Tibial nerve (tissue), 4 donors: ENCODE measurements at regions not wholly inside any gene's neighbourhood (a gene's known extent, or its start where the extent isn't known, plus 50 kb on each side); places are given as distances from the start of the nearest gene placed in this dataset.

Source experiments
- DNase-seq, 2 donors: peaks; one replicate each; pipeline ENCODE4 v3.0.0-alpha.2; 2019; ENCODE audit warnings: low spot score in 2 of 2
- H3K27ac ChIP-seq, 4 donors: fragments of 200-600 bp; sonication (generic) in 3 of 4; one replicate each; pipeline ENCODE4 v1.5.1; 2017 to 2019; ENCODE audit warnings: mild to moderate bottlenecking in 1 of 4
- H3K27me3 ChIP-seq, 2 donors: fragments of 200-600 bp; sonication (generic) in 1 of 2; one replicate each; pipeline versions ENCODE4 v1.5.1 to v1.6.0; 2017 to 2019
- H3K36me3 ChIP-seq, 3 donors: fragments of 200-600 bp; sonication (generic); one replicate each; pipeline ENCODE4 v1.5.1; 2018 to 2019
- H3K4me1 ChIP-seq, 4 donors: fragments of 200-600 bp; sonication (generic) in 3 of 4; one replicate each; pipeline ENCODE4 v1.5.1; 2017 to 2019
- H3K4me3 ChIP-seq, 4 donors: fragments of 200-600 bp; sonication (generic) in 3 of 4; one replicate each; pipeline ENCODE4 v1.5.1; 2017 to 2019; ENCODE audit warnings: mild to moderate bottlenecking in 1 of 4, moderate library complexity in 1 of 4
- H3K9me3 ChIP-seq, 4 donors: fragments of 200-600 bp; sonication (generic) in 3 of 4; one replicate each; pipeline ENCODE4 v1.5.1; 2017 to 2019
- CTCF ChIP-seq, 5 experiments: fragments of 200-600 bp in 3 of 5; fragments of 450-650 bp in 2 of 5; sonication (generic) in 3 of 5; IDR thresholded peaks; one replicate each; pipeline ENCODE4 v1.5.1; 2016 to 2019; ENCODE audit warnings: antibody characterized with exemption in 5 of 5, mild to moderate bottlenecking in 3 of 5, moderate library complexity in 2 of 5
- EP300 ChIP-seq, 2 donors: sonication (generic); formaldehyde crosslinking; IDR thresholded peaks; one replicate each; pipeline ENCODE4 v1.6.1; 2017; ENCODE audit warnings: antibody characterized with exemption in 2 of 2, mild to moderate bottlenecking in 1 of 2
- POLR2A ChIP-seq, 2 donors: fragments of 450-650 bp; IDR thresholded peaks; one replicate each; pipeline ENCODE4 v1.6.1; 2017; ENCODE audit warnings: antibody characterized with exemption in 2 of 2, mild to moderate bottlenecking in 2 of 2, moderate library complexity in 2 of 2
- WGBS, 2 donors: methylation state at CpG; one replicate each; pipeline ENCODE4 v1.1.5; 2018; 5-methylcytosine and 5-hydroxymethylcytosine counted together

- Histone ChIP-seq H3K9me3 (peaks cover 0 to 2% (median 0%) of the 10 kb centered on the region in 4 donors), H3K27me3 (no peaks in the 10 kb centered on the region), H3K4me3 (no peak overlapping the region), H3K36me3 (no peaks in the 10 kb centered on the region), H3K27ac (no peak overlapping the region), H3K4me1 (peaks cover 0 to 4% (median 0%) of the 10 kb centered on the region in 4 donors)
- WGBS, 2 donors, result 95 to 96% methylated on average over 4 of the region's 4 CpGs
- DNase-seq, result no peak
- TF ChIP-seq POLR2A (IDR thresholded peaks at IDR 0.05) (no peak), EP300 (IDR thresholded peaks at IDR 0.05) (no peak), CTCF (IDR thresholded peaks at IDR 0.05) (no peak)
Measured at GRCh38 chr6:15849395-15849794, 186.6 kb upstream of the DTNBP1 start.

GRCh38 chr6:15845492-15845891, 182.7 kb upstream of the DTNBP1 start:
- Histone ChIP-seq H3K27me3 (no peaks in the 10 kb centered on the region), H3K4me1 (peaks cover 0 to 17% (median 5%) of the 10 kb centered on the region in 4 donors), H3K27ac (no peak overlapping the region), H3K36me3 (no peaks in the 10 kb centered on the region), H3K9me3 (no peaks in the 10 kb centered on the region), H3K4me3 (no peak overlapping the region)
- no peak for DNase-seq
- WGBS, 2 donors, result 48 to 55% methylated on average over 4 of the region's 4 CpGs
- TF ChIP-seq CTCF (IDR thresholded peaks at IDR 0.05) (no peak), POLR2A (IDR thresholded peaks at IDR 0.05) (no peak), EP300 (IDR thresholded peaks at IDR 0.05) (no peak)

GRCh38 chr6:15843764-15844163, 180.9 kb upstream of the DTNBP1 start:
- no peaks in the 10 kb centered on the region for H3K9me3 ChIP-seq
- H3K36me3 ChIP-seq, result no peaks in the 10 kb centered on the region
- H3K27me3 ChIP-seq, result no peaks in the 10 kb centered on the region
- DNase-seq, result no peak
- no peak for TF ChIP-seq POLR2A (IDR thresholded peaks at IDR 0.05)
- no peak for TF ChIP-seq CTCF (IDR thresholded peaks at IDR 0.05)
- no peak for TF ChIP-seq EP300 (IDR thresholded peaks at IDR 0.05)
- H3K4me1 ChIP-seq, result peaks cover 0 to 17% (median 5%) of the 10 kb centered on the region in 4 donors
- H3K4me3 ChIP-seq, result no peak overlapping the region
- H3K27ac ChIP-seq, result no peak overlapping the region

- no peak overlapping the region for H3K27ac ChIP-seq
Measured at GRCh38 chr6:15843226-15843625, 180.4 kb upstream of the DTNBP1 start.

GRCh38 chr6:15842727-15843117, 179.9 kb upstream of the DTNBP1 start:
- 36 to 45% methylated on average over 3 of the region's 3 CpGs for WGBS, 2 donors
- no peak for DNase-seq
- H3K4me3 ChIP-seq, result no peak overlapping the region
- H3K4me1 ChIP-seq, result peaks cover 0 to 17% (median 5%) of the 10 kb centered on the region in 4 donors
- H3K27ac ChIP-seq, result no peak overlapping the region
- H3K27me3 ChIP-seq, result no peaks in the 10 kb centered on the region
- TF ChIP-seq POLR2A (IDR thresholded peaks at IDR 0.05), result no peak
- TF ChIP-seq EP300 (IDR thresholded peaks at IDR 0.05), result no peak
- TF ChIP-seq CTCF (IDR thresholded peaks at IDR 0.05), result no peak
- H3K36me3 ChIP-seq, result no peaks in the 10 kb centered on the region
- H3K9me3 ChIP-seq, result no peaks in the 10 kb centered on the region

More at GRCh38 chr6:15843226-15843625, 180.4 kb upstream of the DTNBP1 start:
- Histone ChIP-seq H3K27me3 (no peaks in the 10 kb centered on the region), H3K4me3 (no peak overlapping the region), H3K9me3 (no peaks in the 10 kb centered on the region), H3K4me1 (peaks cover 0 to 17% (median 5%) of the 10 kb centered on the region in 4 donors), H3K36me3 (no peaks in the 10 kb centered on the region)
- 42 to 49% methylated on average over 4 of the region's 4 CpGs for WGBS, 2 donors
- TF ChIP-seq EP300 (IDR thresholded peaks at IDR 0.05) (no peak), POLR2A (IDR thresholded peaks at IDR 0.05) (no peak), CTCF (IDR thresholded peaks at IDR 0.05) (no peak)
- no peak for DNase-seq
